Peyer's patch (tissue), 4 donors: ENCODE measurements at regions not wholly inside any gene's neighbourhood (a gene's known extent, or its start where the extent isn't known, plus 50 kb on each side); places are given as distances from the start of the nearest gene placed in this dataset.

Source experiments
- DNase-seq, 3 donors: peaks; one replicate each; pipeline ENCODE4 v3.0.0-alpha.2; 2017 to 2019
- H3K27ac ChIP-seq, 4 donors: fragments of 200-600 bp; sonication (generic); one replicate each; pipeline ENCODE4 v1.5.1; 2016 to 2019
- H3K27me3 ChIP-seq, 2 donors: fragments of 200-600 bp; sonication (generic); one replicate each; pipeline ENCODE4 v1.5.1; 2019
- H3K36me3 ChIP-seq, 3 donors: fragments of 200-600 bp; sonication (generic); one replicate each; pipeline ENCODE4 v1.5.1; 2016 to 2019
- H3K4me1 ChIP-seq, 4 donors: fragments of 200-600 bp; sonication (generic); one replicate each; pipeline ENCODE4 v1.5.1; 2016 to 2019
- H3K4me3 ChIP-seq, 4 donors: fragments of 200-600 bp; sonication (generic); 1 replicate in 3 of 4; 2 replicates in 1 of 4; pipeline ENCODE4 v1.5.1; 2016 to 2019; ENCODE audit warnings: mild to moderate bottlenecking in 1 of 4
- H3K9me3 ChIP-seq, 4 donors: fragments of 200-600 bp; sonication (generic); one replicate each; pipeline ENCODE4 v1.5.1; 2016 to 2019; ENCODE audit warnings: mild to moderate bottlenecking in 1 of 4
- POLR2A ChIP-seq, 2 donors: fragments of 450-650 bp; IDR thresholded peaks; one replicate each; pipeline ENCODE4 v1.5.1; 2017; ENCODE audit warnings: antibody characterized with exemption in 2 of 2, mild to moderate bottlenecking in 2 of 2, moderate library complexity in 2 of 2
- TF ChIP-seq, protein P1 (sequence below), 6 experiments: fragments of 450-650 bp in 4 of 6; fragments of 200-600 bp in 2 of 6; sonication (generic) in 1 of 6; IDR thresholded peaks; one replicate each; pipeline ENCODE4 v1.5.1; 2017 to 2019; ENCODE audit warnings: antibody characterized with exemption in 6 of 6, mild to moderate bottlenecking in 3 of 6, moderate library complexity in 1 of 6

DNA sequence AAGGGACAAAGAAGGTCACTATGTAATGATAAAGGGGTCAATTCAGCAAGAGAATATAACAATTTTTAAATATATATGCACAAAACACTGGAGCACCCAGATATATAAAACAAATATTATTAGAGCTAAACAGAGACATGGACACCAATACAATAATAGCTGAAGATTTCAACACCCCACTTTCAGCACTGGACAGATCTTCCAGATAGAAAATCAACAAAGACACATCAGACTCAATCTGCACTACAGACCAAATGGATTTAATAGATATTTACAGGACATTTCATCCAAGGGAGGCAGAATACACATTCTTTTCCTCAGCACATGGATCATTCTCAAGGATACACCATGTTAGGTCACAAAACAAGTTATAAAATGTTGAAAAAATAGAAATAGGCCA lies 111.4 kb downstream of the SOX3 start:
- no peaks in the 10 kb centered on the region for H3K27me3 ChIP-seq
- H3K27ac ChIP-seq: no peak overlapping the region
- no peak overlapping the region for H3K4me3 ChIP-seq
- H3K36me3 ChIP-seq: no peaks in the 10 kb centered on the region
- no peaks in the 10 kb centered on the region for H3K9me3 ChIP-seq
- DNase-seq: no peak
- no peak for TF ChIP-seq POLR2A (IDR thresholded peaks at IDR 0.05)
- TF ChIP-seq, protein P1, sequence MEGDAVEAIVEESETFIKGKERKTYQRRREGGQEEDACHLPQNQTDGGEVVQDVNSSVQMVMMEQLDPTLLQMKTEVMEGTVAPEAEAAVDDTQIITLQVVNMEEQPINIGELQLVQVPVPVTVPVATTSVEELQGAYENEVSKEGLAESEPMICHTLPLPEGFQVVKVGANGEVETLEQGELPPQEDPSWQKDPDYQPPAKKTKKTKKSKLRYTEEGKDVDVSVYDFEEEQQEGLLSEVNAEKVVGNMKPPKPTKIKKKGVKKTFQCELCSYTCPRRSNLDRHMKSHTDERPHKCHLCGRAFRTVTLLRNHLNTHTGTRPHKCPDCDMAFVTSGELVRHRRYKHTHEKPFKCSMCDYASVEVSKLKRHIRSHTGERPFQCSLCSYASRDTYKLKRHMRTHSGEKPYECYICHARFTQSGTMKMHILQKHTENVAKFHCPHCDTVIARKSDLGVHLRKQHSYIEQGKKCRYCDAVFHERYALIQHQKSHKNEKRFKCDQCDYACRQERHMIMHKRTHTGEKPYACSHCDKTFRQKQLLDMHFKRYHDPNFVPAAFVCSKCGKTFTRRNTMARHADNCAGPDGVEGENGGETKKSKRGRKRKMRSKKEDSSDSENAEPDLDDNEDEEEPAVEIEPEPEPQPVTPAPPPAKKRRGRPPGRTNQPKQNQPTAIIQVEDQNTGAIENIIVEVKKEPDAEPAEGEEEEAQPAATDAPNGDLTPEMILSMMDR (IDR thresholded peaks at IDR 0.05): no peak
- no peaks in the 10 kb centered on the region for H3K4me1 ChIP-seq

GRCh38 chrX:140391313-140391712 lies 113.6 kb downstream of the SOX3 start:
- H3K9me3 ChIP-seq: no peaks in the 10 kb centered on the region
- TF ChIP-seq POLR2A (IDR thresholded peaks at IDR 0.05): no peak
- TF ChIP-seq, protein P1 (IDR thresholded peaks at IDR 0.05): no peak
- H3K4me1 ChIP-seq: no peaks in the 10 kb centered on the region
- H3K27ac ChIP-seq: no peak overlapping the region
- H3K27me3 ChIP-seq: no peaks in the 10 kb centered on the region
- H3K36me3 ChIP-seq: no peaks in the 10 kb centered on the region
- no peak for DNase-seq
- no peak overlapping the region for H3K4me3 ChIP-seq

- H3K4me1 ChIP-seq: no peaks in the 10 kb centered on the region
- H3K9me3 ChIP-seq: no peaks in the 10 kb centered on the region
Measured at GRCh38 chrX:140389331-140389730, 115.5 kb downstream of the SOX3 start.

DNA sequence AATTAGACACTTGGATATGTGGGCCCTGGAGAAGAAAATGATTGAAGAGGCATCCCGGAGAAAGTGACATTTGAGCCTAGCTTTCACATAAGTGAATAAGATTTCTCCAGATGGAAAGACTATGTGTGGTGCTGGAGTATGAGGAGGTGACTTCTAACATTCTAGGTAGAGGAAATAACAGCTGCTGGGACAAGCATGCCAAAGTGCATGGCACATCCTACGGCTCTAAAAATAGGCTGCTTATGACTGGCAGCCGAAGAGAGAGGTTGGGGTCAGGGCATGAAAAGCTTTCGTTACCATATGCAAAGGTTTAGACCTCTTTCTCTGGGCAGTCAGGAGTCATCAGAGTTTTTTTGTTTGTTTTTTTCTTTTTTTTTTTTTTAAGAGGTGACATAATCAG lies 142.0 kb downstream of the SOX3 start:
- DNase-seq: no peak
- Histone ChIP-seq H3K27ac (no peak overlapping the region), H3K4me1 (no peaks in the 10 kb centered on the region), H3K9me3 (no peaks in the 10 kb centered on the region), H3K36me3 (no peaks in the 10 kb centered on the region), H3K4me3 (no peak overlapping the region), H3K27me3 (no peaks in the 10 kb centered on the region)
- TF ChIP-seq POLR2A (IDR thresholded peaks at IDR 0.05): no peak
- TF ChIP-seq, protein P1 (IDR thresholded peaks at IDR 0.05): no peak

More at GRCh38 chrX:140389331-140389730, 115.5 kb downstream of the SOX3 start:
- TF ChIP-seq POLR2A (IDR thresholded peaks at IDR 0.05): no peak
- TF ChIP-seq, protein P1 (IDR thresholded peaks at IDR 0.05): no peak
- H3K27ac ChIP-seq: no peak overlapping the region
- H3K27me3 ChIP-seq: no peaks in the 10 kb centered on the region
- no peak overlapping the region for H3K4me3 ChIP-seq
- H3K36me3 ChIP-seq: no peaks in the 10 kb centered on the region
- DNase-seq: no peak

- no peak overlapping the region for H3K4me3 ChIP-seq
- no peaks in the 10 kb centered on the region for H3K9me3 ChIP-seq
- no peak for DNase-seq
- no peaks in the 10 kb centered on the region for H3K36me3 ChIP-seq
- H3K4me1 ChIP-seq: no peaks in the 10 kb centered on the region
- TF ChIP-seq, protein P1 (IDR thresholded peaks at IDR 0.05): no peak
- no peak for TF ChIP-seq POLR2A (IDR thresholded peaks at IDR 0.05)
- no peak overlapping the region for H3K27ac ChIP-seq
- no peaks in the 10 kb centered on the region for H3K27me3 ChIP-seq
Measured at GRCh38 chrX:140360924-140361323, 143.9 kb downstream of the SOX3 start.

DNA sequence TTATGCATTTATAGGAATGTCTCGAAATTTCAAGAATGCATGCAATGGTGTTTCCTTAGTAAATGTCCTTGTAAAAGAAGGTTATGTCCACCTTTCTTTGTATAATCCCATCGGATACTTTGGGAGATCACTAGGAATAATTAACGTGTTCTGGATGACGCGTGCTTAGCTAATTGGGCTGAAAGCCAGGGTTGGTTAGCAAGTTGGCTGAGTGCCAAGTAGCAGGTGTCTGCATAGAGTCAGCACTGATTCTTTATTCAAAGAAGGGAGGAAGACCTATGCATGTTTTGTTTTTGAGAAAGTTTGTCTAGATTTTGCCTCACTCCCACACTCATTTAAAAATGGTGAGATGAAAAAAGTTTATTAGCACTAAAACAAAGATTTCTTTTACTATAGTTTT lies 144.6 kb downstream of the SOX3 start:
- Histone ChIP-seq H3K27me3 (no peaks in the 10 kb centered on the region), H3K4me3 (no peak overlapping the region), H3K27ac (no peak overlapping the region), H3K4me1 (no peaks in the 10 kb centered on the region), H3K9me3 (no peaks in the 10 kb centered on the region), H3K36me3 (no peaks in the 10 kb centered on the region)
- no peak for TF ChIP-seq POLR2A (IDR thresholded peaks at IDR 0.05)
- TF ChIP-seq, protein P1 (IDR thresholded peaks at IDR 0.05): no peak
- no peak for DNase-seq
